ENCODE measurements at regions not wholly inside any gene's neighbourhood (a gene's known extent, or its start where the extent isn't known, plus 50 kb on each side); places are given as distances from the start of the nearest gene placed in this dataset.

- TF ChIP-seq ZNF462 (CRISPR knock-in tag; IDR thresholded peaks at IDR 0.05) (no peak), STAT1 (IDR thresholded peaks at IDR 0.05; ENCODE audit: unreplicated experiment) (no peak)
Observed at GRCh38 chr5:4487581-4487980, 652.5 kb upstream of the ADAMTS16 start (continued).

- Histone ChIP-seq H3K27ac (ENCODE audit: low read depth) (no peak overlapping the region), H3K36me3 (ENCODE audit: insufficient read depth) (no peaks in the 10 kb centered on the region), H3K4me1 (ENCODE audit: insufficient read depth) (peaks cover 43% of the 10 kb centered on the region), H3K79me2 (replicated peaks; ENCODE audit: insufficient read depth) (no peaks in the 10 kb centered on the region), H3K9me2 (ENCODE audit: insufficient read depth) (no peaks in the 10 kb centered on the region), H3K27me3 (ENCODE audit: insufficient read depth) (no peaks in the 10 kb centered on the region), H3K4me3 (no peak overlapping the region), H2AFZ (peak overlapping the region; percentile 79; the same call in 1 of the 2 replicates), H3K4me2 (peak overlapping the region; percentile 45; the same call in 1 of the 2 replicates), H4K20me1 (replicated peaks; ENCODE audit: insufficient read depth) (no peaks in the 10 kb centered on the region), H3F3A (replicated peaks; ENCODE audit: low read depth) (no peaks in the 10 kb centered on the region)
- Mint-ChIP-seq H3K4me3 (no peak overlapping the region), H3K4me1 (peaks cover 22% of the 10 kb centered on the region), H3K27ac (no peak overlapping the region), H3K27me3 (ENCODE audit: insufficient read depth, low read depth, poor library complexity) (no peaks in the 10 kb centered on the region), H3K36me3 (ENCODE audit: low read depth) (no peaks in the 10 kb centered on the region), H3K9me3 (no peaks in the 10 kb centered on the region; the same call in 2 of the 3 replicates)
- peak; percentile 89 for ATAC-seq
- TF ChIP-seq CREB1 (CRISPR knock-in tag; IDR thresholded peaks at IDR 0.05; ENCODE audit: low read depth) (no peak), CTCF (conservative IDR thresholded peaks at IDR 0.05; ENCODE audit: low read depth in 2 of 2) (peak; percentile 45 to 84; a peak in 3 of 4 replicates), NANOG (IDR thresholded peaks at IDR 0.05; ENCODE audit: borderline replicate concordance) (no peak), POLR2AphosphoS5 (IDR thresholded peaks at IDR 0.05; ENCODE audit: low read depth) (no peak)
- DNase-seq (ENCODE audit: low spot score), result peak; percentile 68
Observed at GRCh38 chr5:4511996-4512656, 628.0 kb upstream of the ADAMTS16 start.

Measured in GM23338 (cell line).